GM21529 (cell line): ENCODE measurements at regions not wholly inside any gene's neighbourhood (a gene's known extent, or its start where the extent isn't known, plus 50 kb on each side); places are given as distances from the start of the nearest gene placed in this dataset.
"Not testable (repeated sequence)": the region's sequence is repeated elsewhere in the genome, so short reads cannot be mapped to it uniquely, and the experiment has no call there.

Experiments used
- ATAC-seq: cut with Tn5 transposase; IDR thresholded peaks from one replicate; pipeline ENCODE4 v1.9.1; 2021; ENCODE audit not compliant: unreplicated experiment

DNA sequence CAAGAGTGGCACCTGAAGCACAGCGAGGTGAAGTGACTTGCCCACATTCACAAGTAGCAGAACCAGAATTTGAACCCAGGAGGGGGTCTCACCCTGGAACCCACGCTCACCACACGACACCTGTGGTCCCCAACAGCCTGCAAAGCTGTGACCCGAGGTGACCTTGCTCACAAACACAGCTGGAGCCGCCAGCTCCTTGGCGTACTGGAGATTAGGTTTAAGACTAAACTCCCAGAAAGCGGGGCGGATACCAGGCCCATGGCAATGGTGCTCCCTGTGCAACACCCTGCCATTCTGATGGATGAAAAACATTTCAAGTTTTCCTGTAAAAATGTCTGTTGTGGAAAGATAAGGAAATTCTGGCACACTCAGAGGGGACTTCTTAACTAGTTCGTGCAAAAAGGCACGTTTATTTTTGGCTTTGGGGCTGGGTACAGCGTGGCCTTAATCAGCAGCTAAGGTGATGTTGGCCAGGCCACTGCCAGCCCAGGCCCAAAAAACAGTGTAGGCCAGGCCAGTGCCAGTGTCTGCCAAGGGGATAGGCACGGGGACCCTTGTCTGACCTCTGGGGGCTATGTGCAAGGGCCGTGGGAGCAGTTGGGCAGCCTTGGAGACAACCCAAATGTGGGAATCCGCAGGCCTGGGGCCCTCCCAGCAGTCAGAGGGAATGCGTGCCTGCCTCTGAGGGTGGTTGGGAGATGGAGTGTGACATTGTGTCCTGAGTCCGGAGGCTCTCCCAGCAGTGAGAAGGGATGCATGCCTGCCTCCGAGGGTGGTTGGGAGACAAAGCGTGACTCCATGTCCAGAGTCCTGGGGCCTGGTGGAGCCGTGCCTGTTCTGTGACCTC lies 185.0 kb upstream of the HS6ST1 start:
- no peak for ATAC-seq

DNA sequence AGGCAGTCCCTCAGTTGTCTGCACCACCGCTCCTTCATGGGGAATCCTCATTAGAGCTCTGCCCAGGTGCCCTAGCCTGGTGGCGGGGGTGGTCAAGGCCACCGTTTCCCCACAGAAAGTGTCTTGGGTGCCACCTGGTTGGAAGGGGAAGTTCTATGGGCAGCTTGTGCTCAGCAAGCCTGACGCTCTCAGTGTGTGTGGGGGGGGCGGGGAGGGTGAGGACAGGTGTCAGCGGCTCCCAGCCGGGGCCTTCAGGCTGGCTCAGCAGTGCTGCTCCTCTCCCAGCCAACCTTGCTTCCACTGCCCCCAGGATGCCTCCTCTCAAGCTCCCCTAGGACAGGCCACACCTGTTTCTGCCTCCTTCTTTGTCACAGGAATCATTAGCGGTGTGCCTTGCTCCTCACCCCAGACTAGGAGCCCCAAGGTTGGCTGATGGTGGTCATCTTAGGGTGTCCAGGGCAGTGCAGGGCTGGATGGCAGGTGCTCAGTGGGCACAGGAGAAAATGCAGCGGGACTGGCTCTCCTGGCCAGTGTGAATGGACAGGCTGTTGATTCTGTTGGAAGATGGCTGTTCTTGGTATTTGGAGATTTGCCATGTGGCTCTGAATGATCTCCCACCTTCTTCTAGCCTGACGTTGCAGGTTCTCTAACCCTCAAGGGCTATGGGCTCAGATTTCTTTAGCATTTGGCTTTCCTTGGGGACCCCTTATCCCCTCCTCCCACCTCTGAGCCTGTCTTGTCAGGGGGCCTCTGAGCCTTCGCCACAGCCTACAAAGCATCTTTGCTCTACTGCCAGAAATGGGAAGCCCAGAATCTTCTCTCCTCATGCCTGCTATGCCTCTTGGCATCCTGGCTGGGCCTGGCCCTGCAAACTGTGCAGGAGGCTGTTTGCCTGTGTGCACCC lies 185.8 kb upstream of the HS6ST1 start:
- ATAC-seq = no peak

GRCh38 chr2:128505150-128505490 lies 186.5 kb upstream of the HS6ST1 start:
- no peak for ATAC-seq

- ATAC-seq = no peak
Measured at GRCh38 chr2:128505575-128506526, 187.2 kb upstream of the HS6ST1 start.

DNA sequence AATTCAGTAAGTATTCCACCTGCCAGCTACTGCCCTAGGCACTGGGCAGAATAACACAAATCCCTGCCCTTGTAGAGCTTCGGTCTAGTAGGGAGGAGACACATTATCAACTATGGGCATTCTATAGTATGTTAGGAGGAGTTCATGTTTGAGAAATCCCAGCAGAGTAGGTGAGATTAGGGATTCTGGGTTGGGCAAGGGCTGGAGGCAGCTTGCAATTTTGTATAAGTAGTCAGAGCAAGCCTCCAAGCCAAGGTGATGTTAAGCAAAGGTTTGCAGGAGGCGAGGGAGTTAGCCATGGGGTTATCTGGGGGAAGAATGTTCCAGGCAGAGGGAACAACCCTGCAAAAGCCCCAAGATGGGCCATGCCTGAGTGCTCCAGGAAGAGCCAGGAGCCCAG lies 187.9 kb upstream of the HS6ST1 start:
- ATAC-seq = no peak

DNA sequence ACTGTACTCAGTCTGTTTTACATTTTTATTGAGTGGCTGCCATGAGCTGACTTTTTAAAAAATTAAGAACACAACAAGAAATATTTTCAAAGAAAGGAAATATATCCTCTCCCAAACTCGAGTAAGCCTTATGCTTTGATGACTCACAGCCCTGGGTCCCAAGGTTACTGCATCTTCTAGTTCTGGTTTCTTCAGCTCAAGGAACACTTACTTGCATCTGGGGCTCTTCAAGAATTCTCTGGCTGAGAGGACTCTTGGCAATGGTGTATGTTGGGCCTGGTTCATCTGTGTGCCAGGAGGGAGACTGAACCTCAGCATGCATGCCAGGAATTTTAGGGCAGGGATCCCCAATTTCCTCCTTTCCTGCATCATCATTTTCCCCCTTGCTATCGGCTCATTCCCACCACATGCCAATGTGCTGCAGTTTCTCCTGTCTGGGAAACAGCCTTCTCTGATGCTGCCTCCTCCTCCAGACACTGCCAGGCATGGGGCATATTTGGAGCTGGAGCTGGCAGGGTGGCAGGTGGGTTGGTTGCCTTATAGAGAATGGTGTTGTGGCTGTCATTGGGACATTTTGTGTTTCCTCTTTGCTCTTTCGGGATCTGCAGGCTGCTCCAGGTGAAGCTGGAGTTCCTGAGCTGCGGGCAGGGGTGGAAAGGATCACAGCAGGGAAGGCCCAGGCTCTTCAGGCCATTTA lies 192.2 kb upstream of the HS6ST1 start:
- no peak for ATAC-seq

GRCh38 chr2:128511731-128512378 lies 193.2 kb upstream of the HS6ST1 start:
- no peak for ATAC-seq

DNA sequence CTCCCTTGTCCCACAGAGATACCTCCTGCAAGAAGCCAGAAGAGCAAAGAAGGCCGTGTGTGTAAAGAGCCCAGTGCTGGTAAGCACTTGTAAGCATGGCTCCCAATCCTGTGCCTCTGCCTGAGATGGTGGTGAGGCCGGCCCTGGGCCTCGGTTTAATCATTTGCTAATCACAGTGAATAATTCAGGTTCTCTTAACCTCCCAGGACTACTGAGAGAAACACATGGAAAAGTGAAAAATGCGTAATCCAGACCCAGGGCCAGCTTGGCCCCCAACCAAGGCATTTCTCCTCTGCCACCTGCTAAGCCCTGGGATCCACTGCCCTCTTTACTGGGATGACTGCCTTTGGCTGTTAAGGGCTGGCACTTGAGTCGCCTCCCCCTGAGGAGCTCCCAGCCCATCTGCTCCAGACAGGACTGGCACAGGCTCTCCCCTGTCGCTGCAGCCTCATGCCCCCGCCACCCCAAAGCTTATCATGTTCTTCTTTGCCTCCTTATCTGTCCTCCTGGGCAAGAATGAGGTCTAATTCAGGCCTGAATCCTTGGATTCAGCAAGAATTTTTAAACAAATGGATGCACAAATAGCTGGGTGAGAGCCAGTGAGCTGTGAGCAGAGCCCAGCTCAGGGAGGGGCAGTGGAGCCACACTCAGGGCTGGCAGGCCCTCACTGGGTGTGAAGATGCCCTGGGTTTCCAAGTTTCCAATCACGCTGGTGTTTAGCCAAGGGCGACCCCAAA lies 193.9 kb upstream of the HS6ST1 start:
- ATAC-seq = no peak

DNA sequence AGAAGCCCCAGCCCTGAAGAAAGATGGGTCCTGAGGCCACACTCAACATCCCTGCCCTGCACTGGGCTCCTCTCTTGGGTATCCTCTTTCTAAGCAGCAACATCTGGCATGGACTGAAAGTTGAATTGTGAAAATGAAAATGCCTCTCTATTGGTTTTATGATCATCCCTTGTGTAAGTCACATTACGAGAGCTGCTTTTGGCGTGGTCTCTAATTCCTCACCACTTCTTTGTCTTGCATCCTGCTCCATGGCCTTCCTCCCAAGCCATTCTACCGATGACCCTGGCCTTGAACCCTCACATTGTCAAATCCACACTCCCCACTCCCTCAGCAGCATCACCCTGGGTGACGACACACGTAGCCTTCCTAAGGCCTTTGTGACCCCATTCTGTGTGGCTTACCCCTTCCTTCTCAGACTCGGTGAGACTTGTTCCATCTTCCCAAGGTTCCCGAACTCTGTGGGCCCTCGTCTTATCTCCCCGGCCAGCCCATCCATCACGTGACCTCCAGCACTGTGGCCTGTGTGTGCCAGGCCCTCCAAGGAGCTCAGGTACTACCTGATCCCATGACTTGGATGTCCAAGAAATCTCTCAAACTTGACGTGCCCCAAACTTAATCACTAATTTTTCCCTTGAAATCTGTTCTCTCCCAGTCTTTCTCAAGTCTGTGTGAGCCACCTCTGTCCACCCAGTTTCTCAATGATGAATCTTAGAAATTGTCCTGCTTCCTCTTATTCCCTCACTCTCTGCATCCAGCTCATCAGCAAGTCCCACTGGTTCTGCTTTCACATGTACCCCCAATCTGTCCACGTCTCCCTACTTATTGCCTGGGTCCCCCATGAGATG lies 194.7 kb upstream of the HS6ST1 start:
- no peak for ATAC-seq

DNA sequence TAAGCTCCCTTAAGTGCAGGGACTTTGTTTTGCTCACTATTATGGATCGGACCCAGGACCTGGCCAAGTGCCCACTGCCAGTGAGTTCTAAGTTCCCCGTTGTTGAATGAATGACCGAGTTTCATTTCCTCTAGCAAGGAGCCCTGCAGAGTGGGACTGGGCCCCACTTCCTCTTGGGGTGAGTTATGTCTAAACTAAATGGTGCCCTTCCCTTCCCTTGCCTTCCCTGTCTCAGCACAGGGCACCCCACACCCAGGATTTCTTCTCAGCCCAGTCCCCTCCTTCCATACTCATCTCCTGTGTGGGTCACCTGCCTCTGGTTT lies 195.3 kb upstream of the HS6ST1 start:
- peak; percentile 83 for ATAC-seq

DNA sequence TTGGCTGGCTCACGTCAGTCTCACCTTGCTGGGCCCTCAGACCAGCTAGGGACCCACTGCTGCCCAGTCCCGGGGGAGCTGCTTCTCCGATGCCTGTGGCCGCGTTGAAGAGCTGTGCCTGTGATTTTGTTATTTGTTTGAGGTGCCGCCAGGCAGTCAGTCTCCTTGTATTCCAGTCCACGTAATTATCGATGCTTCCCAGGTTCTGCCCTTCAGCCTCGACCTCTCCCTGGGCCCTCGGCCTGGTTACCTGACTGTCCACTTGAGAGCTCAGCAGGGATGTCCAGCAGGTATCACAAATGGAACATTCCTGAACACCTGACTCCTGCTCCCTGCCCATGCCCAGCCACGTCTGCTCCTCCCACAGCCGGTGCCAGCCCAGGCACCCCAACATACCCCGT lies 195.9 kb upstream of the HS6ST1 start:
- no peak for ATAC-seq

- ATAC-seq = no peak
Measured at GRCh38 chr2:128516938-128517337, 198.3 kb upstream of the HS6ST1 start.

GRCh38 chr2:128519028-128519427 lies 200.4 kb upstream of the HS6ST1 start:
- ATAC-seq = not testable (repeated sequence)

DNA sequence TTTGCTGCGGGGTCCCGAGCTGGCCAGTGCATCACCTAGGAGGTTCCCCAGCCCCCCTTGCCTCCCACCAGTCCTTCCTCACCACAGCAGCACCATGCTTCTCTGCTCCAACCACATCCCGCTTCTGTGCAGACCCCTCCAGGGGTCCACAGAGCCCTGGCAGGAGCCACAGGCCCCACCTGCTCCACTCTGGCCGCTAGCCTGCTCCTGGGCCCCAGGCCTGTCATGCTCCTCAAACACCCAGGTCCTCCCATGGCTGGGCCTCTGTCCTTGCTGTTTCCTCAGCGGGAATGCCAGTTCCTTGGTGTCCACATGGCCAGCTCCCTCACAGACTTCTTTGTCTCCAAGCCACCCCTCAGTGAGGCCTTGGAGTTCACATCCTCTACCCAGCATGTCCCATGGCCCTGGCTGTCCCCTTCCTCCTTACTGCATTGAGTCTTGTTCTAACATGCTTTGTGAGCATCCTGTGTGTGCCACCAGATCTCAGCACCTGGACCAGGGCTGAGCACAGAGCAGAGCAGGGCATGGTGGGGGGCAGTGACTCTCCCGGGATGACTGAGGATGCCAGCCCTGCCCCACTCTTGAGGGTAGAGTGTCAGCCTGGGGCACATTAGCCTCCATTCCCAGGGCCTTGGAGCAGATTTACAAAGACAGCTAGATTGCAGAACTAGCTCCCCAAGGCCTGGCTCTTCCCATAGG lies 201.0 kb upstream of the HS6ST1 start:
- no peak for ATAC-seq

- no peak for ATAC-seq
Measured at GRCh38 chr2:128520340-128520739, 201.7 kb upstream of the HS6ST1 start.

DNA sequence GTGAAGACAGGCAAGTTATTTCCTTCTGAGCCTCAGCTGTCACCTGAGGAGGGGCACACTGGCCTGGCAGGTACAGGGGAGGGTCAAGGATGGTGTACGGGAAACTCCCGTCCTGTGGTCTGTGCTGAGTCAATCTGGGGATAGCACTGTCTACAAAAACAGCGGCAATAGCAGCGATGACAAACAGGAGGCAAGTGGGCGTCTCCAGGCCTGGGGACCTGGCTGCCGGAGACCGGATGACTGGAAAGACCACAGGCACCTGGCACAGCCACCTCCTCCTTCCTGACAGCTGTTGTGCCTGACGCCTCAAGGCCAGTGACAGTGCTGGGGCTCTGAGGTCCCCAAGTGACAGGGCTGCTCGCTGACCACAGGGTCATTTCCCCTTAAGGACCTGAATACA lies 202.1 kb upstream of the HS6ST1 start:
- ATAC-seq = peak; percentile 95

GRCh38 chr2:128521482-128521881 lies 202.8 kb upstream of the HS6ST1 start:
- no peak for ATAC-seq

GRCh38 chr2:128522829-128523228 lies 204.2 kb upstream of the HS6ST1 start:
- no peak for ATAC-seq
